ENCODE measurements at regions not wholly inside any gene's neighbourhood (a gene's known extent, or its start where the extent isn't known, plus 50 kb on each side); places are given as distances from the start of the nearest gene placed in this dataset.

GRCh38 chr5:98360548-98360947 lies 412.9 kb upstream of the RGMB start:
- Histone ChIP-seq H3K4me3 (no peak overlapping the region), H3K36me3 (replicated peaks; ENCODE audit: insufficient read depth, low read depth) (no peaks in the 10 kb centered on the region), H4K20me1 (ENCODE audit: insufficient read depth, poor library complexity, severe bottlenecking) (no peaks in the 10 kb centered on the region), H3K4me1 (ENCODE audit: insufficient read depth) (no peaks in the 10 kb centered on the region), H3K4me2 (no peak overlapping the region), H3K9me2 (replicated peaks; ENCODE audit: insufficient read depth) (no peaks in the 10 kb centered on the region), H3K27ac (no peak overlapping the region), H3K9me3 (ENCODE audit: low read depth) (no peaks in the 10 kb centered on the region), H2AFZ (no peak overlapping the region), H3K79me2 (no peaks in the 10 kb centered on the region), H3K27me3 (no peaks in the 10 kb centered on the region)
- DNase-seq (ENCODE audit: low spot score), result no peak
- WGBS (ENCODE audit: low lambda C conversion rate, missing lambda C conversion rate), result 96% methylated on average over 4 of the region's 4 CpGs
- TF ChIP-seq EZH2phosphoT487 (IDR thresholded peaks at IDR 0.05; ENCODE audit: low read depth, severe bottlenecking, unreplicated experiment), result no peak
- TF ChIP-seq EZH2 (IDR thresholded peaks at IDR 0.05; ENCODE audit: borderline replicate concordance), result no peak
- TF ChIP-seq CTCF (IDR thresholded peaks at IDR 0.05; ENCODE audit: poor library complexity), result no peak

- Histone ChIP-seq H2AFZ (no peak overlapping the region), H3K9me2 (replicated peaks; ENCODE audit: insufficient read depth) (no peaks in the 10 kb centered on the region), H4K20me1 (ENCODE audit: insufficient read depth, poor library complexity, severe bottlenecking) (no peaks in the 10 kb centered on the region), H3K4me2 (no peak overlapping the region), H3K4me3 (no peak overlapping the region), H3K79me2 (no peaks in the 10 kb centered on the region), H3K4me1 (ENCODE audit: insufficient read depth) (no peaks in the 10 kb centered on the region), H3K36me3 (replicated peaks; ENCODE audit: insufficient read depth, low read depth) (no peaks in the 10 kb centered on the region), H3K27me3 (no peaks in the 10 kb centered on the region), H3K9me3 (ENCODE audit: low read depth) (no peaks in the 10 kb centered on the region), H3K27ac (no peak overlapping the region)
- DNase-seq (ENCODE audit: low spot score), result no peak
- TF ChIP-seq CTCF (IDR thresholded peaks at IDR 0.05; ENCODE audit: poor library complexity), result no peak
- no peak for TF ChIP-seq EZH2phosphoT487 (IDR thresholded peaks at IDR 0.05; ENCODE audit: low read depth, severe bottlenecking, unreplicated experiment)
- TF ChIP-seq EZH2 (IDR thresholded peaks at IDR 0.05; ENCODE audit: borderline replicate concordance), result no peak
- 91% methylated on average over 5 of the region's 5 CpGs for WGBS (ENCODE audit: low lambda C conversion rate, missing lambda C conversion rate)
These were observed 410.3 kb upstream of the RGMB start for GRCh38 chr5:98363157-98363556.

GRCh38 chr5:98364549-98364948 lies 408.9 kb upstream of the RGMB start:
- TF ChIP-seq EZH2 (IDR thresholded peaks at IDR 0.05; ENCODE audit: borderline replicate concordance) (no peak), EZH2phosphoT487 (IDR thresholded peaks at IDR 0.05; ENCODE audit: low read depth, severe bottlenecking, unreplicated experiment) (no peak), CTCF (IDR thresholded peaks at IDR 0.05; ENCODE audit: poor library complexity) (no peak)
- no peak overlapping the region for H2AFZ ChIP-seq
- H3K79me2 ChIP-seq, result no peaks in the 10 kb centered on the region
- H3K4me3 ChIP-seq, result no peak overlapping the region
- H3K27ac ChIP-seq, result no peak overlapping the region
- no peaks in the 10 kb centered on the region for H3K27me3 ChIP-seq
- no peaks in the 10 kb centered on the region for H3K9me2 ChIP-seq (replicated peaks; ENCODE audit: insufficient read depth)
- H3K36me3 ChIP-seq (replicated peaks; ENCODE audit: insufficient read depth, low read depth), result no peaks in the 10 kb centered on the region
- no peaks in the 10 kb centered on the region for H3K4me1 ChIP-seq (ENCODE audit: insufficient read depth)
- no peaks in the 10 kb centered on the region for H3K9me3 ChIP-seq (ENCODE audit: low read depth)
- no peaks in the 10 kb centered on the region for H4K20me1 ChIP-seq (ENCODE audit: insufficient read depth, poor library complexity, severe bottlenecking)
- 86% methylated on average over 2 of the region's 2 CpGs for WGBS (ENCODE audit: low lambda C conversion rate, missing lambda C conversion rate)
- H3K4me2 ChIP-seq, result no peak overlapping the region
- DNase-seq (ENCODE audit: low spot score), result no peak

GRCh38 chr5:98365126-98365525 lies 408.3 kb upstream of the RGMB start:
- H3K4me2 ChIP-seq, result no peak overlapping the region
- H3K36me3 ChIP-seq (replicated peaks; ENCODE audit: insufficient read depth, low read depth), result no peaks in the 10 kb centered on the region
- TF ChIP-seq EZH2 (IDR thresholded peaks at IDR 0.05; ENCODE audit: borderline replicate concordance) (no peak), CTCF (IDR thresholded peaks at IDR 0.05; ENCODE audit: poor library complexity) (no peak), EZH2phosphoT487 (IDR thresholded peaks at IDR 0.05; ENCODE audit: low read depth, severe bottlenecking, unreplicated experiment) (no peak)
- H3K4me3 ChIP-seq, result no peak overlapping the region
- H3K79me2 ChIP-seq, result no peaks in the 10 kb centered on the region
- no peak for DNase-seq (ENCODE audit: low spot score)
- H3K4me1 ChIP-seq (ENCODE audit: insufficient read depth), result no peaks in the 10 kb centered on the region
- H3K27ac ChIP-seq, result no peak overlapping the region
- no peak overlapping the region for H2AFZ ChIP-seq
- H3K9me3 ChIP-seq (ENCODE audit: low read depth), result no peaks in the 10 kb centered on the region
- H4K20me1 ChIP-seq (ENCODE audit: insufficient read depth, poor library complexity, severe bottlenecking), result no peaks in the 10 kb centered on the region
- H3K27me3 ChIP-seq, result no peaks in the 10 kb centered on the region
- H3K9me2 ChIP-seq (replicated peaks; ENCODE audit: insufficient read depth), result no peaks in the 10 kb centered on the region
- 62% methylated on average over 2 of the region's 2 CpGs for WGBS (ENCODE audit: low lambda C conversion rate, missing lambda C conversion rate)
